ENCODE measurements at regions not wholly inside any gene's neighbourhood (a gene's known extent, or its start where the extent isn't known, plus 50 kb on each side); places are given as distances from the start of the nearest gene placed in this dataset.
"Not testable (repeated sequence)": the region's sequence is repeated elsewhere in the genome, so short reads cannot be mapped to it uniquely, and the experiment has no call there.

GRCh38 chr15:95041297-95041696, 809.9 kb downstream of the MCTP2 start:
- no peaks in the 10 kb centered on the region for H4K20me1 ChIP-seq (ENCODE audit: insufficient read depth)
- no peak overlapping the region for H3K4me2 ChIP-seq
- H3K27me3 ChIP-seq (ENCODE audit: insufficient read depth): no peaks in the 10 kb centered on the region
- ChIA-PET POLR2A (no interaction called here), CTCF (no interaction called here)
- no peaks in the 10 kb centered on the region for H3F3A ChIP-seq (replicated peaks; ENCODE audit: insufficient read depth)
- H3K36me3 ChIP-seq (replicated peaks in 1 of 2; ENCODE audit: control insufficient read depth in 1 of 2, insufficient read depth in 2 of 2, low read length in 1 of 2): no peaks in the 10 kb centered on the region
- 20% methylated on average over 1 of the region's 1 CpG for WGBS (ENCODE audit: low lambda C conversion rate)
- H3K27ac ChIP-seq (ENCODE audit: low read depth in 2 of 2, low read length in 1 of 2): no peak overlapping the region
- TF ChIP-seq TAF1 (IDR thresholded peaks at IDR 0.05; ENCODE audit: borderline replicate concordance, low read depth, low read length): no peak
- TF ChIP-seq EP300 (IDR thresholded peaks at IDR 0.05; ENCODE audit: borderline replicate concordance in 1 of 2, low read depth in 1 of 2, low read length in 1 of 2): no peak
- no peak for TF ChIP-seq ELF1 (IDR thresholded peaks at IDR 0.05)
- no peak for TF ChIP-seq USF2 (IDR thresholded peaks at IDR 0.05; ENCODE audit: borderline replicate concordance, low read depth, low read length)
- H2AFZ ChIP-seq (ENCODE audit: low read depth): no peak overlapping the region
- no peak overlapping the region for H3K4me3 ChIP-seq (ENCODE audit: low read depth in 2 of 2, low read length in 1 of 2)
- H3K9me2 ChIP-seq: no peaks in the 10 kb centered on the region
- no peak for DNase-seq
- no peaks in the 10 kb centered on the region for H3K4me1 ChIP-seq (ENCODE audit: control insufficient read depth in 1 of 2, insufficient read depth in 2 of 2, low read depth in 1 of 2, low read length in 1 of 2)
- H3K9me3 ChIP-seq: peaks cover 4% of the 10 kb centered on the region; the same call in 1 of the 2 replicates
- H3K79me2 ChIP-seq (ENCODE audit: insufficient read depth): no peaks in the 10 kb centered on the region
- no peak overlapping the region for H3K9ac ChIP-seq

- H3K4me3 ChIP-seq (ENCODE audit: low read depth in 2 of 2, low read length in 1 of 2); H3K9ac ChIP-seq; H3K27me3 ChIP-seq (ENCODE audit: insufficient read depth); H3K36me3 ChIP-seq (replicated peaks in 1 of 2; ENCODE audit: control insufficient read depth in 1 of 2, insufficient read depth in 2 of 2, low read length in 1 of 2); H4K20me1 ChIP-seq (ENCODE audit: insufficient read depth); H3K79me2 ChIP-seq (ENCODE audit: insufficient read depth); H3K4me2 ChIP-seq; H3K9me2 ChIP-seq; CTCF ChIA-PET; H3K27ac ChIP-seq (ENCODE audit: low read depth in 2 of 2, low read length in 1 of 2); H3K9me3 ChIP-seq; DNase-seq; H2AFZ ChIP-seq (ENCODE audit: low read depth); H3K4me1 ChIP-seq (ENCODE audit: control insufficient read depth in 1 of 2, insufficient read depth in 2 of 2, low read depth in 1 of 2, low read length in 1 of 2); POLR2A ChIA-PET; H3F3A ChIP-seq (replicated peaks; ENCODE audit: insufficient read depth): not testable (repeated sequence)
- WGBS (ENCODE audit: low lambda C conversion rate): 24% methylated on average over 9 of the region's 9 CpGs
Observed at GRCh38 chr15:95043236-95043932, 812.0 kb downstream of the MCTP2 start.

GRCh38 chr15:95043933-95044313, 812.6 kb downstream of the MCTP2 start:
- TF ChIP-seq TAF1 (IDR thresholded peaks at IDR 0.05; ENCODE audit: borderline replicate concordance, low read depth, low read length): no peak
- no peak for TF ChIP-seq ZBTB33 (IDR thresholded peaks at IDR 0.05; ENCODE audit: borderline replicate concordance, low read depth)
- TF ChIP-seq POLR2AphosphoS5 (IDR thresholded peaks at IDR 0.05; ENCODE audit: low read depth, low read length): no peak
- no peak for TF ChIP-seq CTCF (IDR thresholded peaks at IDR 0.05)
- no peak for TF ChIP-seq EZH2phosphoT487 (IDR thresholded peaks at IDR 0.05; ENCODE audit: borderline replicate concordance, low read depth)
- no peak for TF ChIP-seq NRF1 (IDR thresholded peaks at IDR 0.05; ENCODE audit: low read depth, low read length)
- TF ChIP-seq EP300 (IDR thresholded peaks at IDR 0.05; ENCODE audit: borderline replicate concordance in 1 of 2, low read depth in 1 of 2, low read length in 1 of 2): no peak
- no peak for TF ChIP-seq RAD21 (IDR thresholded peaks at IDR 0.05; ENCODE audit: low read length)
- CTCF ChIA-PET: no interaction called here
- H3K4me1 ChIP-seq (ENCODE audit: control insufficient read depth in 1 of 2, insufficient read depth in 2 of 2, low read depth in 1 of 2, low read length in 1 of 2): no peaks in the 10 kb centered on the region

More at GRCh38 chr15:95043933-95044313, 812.6 kb downstream of the MCTP2 start:
- no peaks in the 10 kb centered on the region for H3F3A ChIP-seq (replicated peaks; ENCODE audit: insufficient read depth)
- POLR2A ChIA-PET: no interaction called here
- peaks cover 9% of the 10 kb centered on the region; the same call in 1 of the 2 replicates for H3K9me3 ChIP-seq
- H3K4me3 ChIP-seq (ENCODE audit: low read depth in 2 of 2, low read length in 1 of 2): no peak overlapping the region
- no peaks in the 10 kb centered on the region for H3K36me3 ChIP-seq (replicated peaks in 1 of 2; ENCODE audit: control insufficient read depth in 1 of 2, insufficient read depth in 2 of 2, low read length in 1 of 2)
- H3K79me2 ChIP-seq (ENCODE audit: insufficient read depth): no peaks in the 10 kb centered on the region
- H3K4me2 ChIP-seq: no peak overlapping the region
- H3K27ac ChIP-seq (ENCODE audit: low read depth in 2 of 2, low read length in 1 of 2): no peak overlapping the region
- no peak overlapping the region for H3K9ac ChIP-seq
- WGBS (ENCODE audit: low lambda C conversion rate): 0% methylated on average over 1 of the region's 1 CpG
- no peaks in the 10 kb centered on the region for H3K9me2 ChIP-seq
- no peak overlapping the region for H2AFZ ChIP-seq (ENCODE audit: low read depth)
- no peak for DNase-seq
- no peaks in the 10 kb centered on the region for H3K27me3 ChIP-seq (ENCODE audit: insufficient read depth)
- no peaks in the 10 kb centered on the region for H4K20me1 ChIP-seq (ENCODE audit: insufficient read depth)
